HG02852 (cell line): ENCODE measurements at regions not wholly inside any gene's neighbourhood (a gene's known extent, or its start where the extent isn't known, plus 50 kb on each side); places are given as distances from the start of the nearest gene placed in this dataset.
"Not testable (repeated sequence)": the region's sequence is repeated elsewhere in the genome, so short reads cannot be mapped to it uniquely, and the experiment has no call there.

Experiments
- ATAC-seq: cut with Tn5 transposase; IDR thresholded peaks from one replicate; pipeline ENCODE4 v1.9.1; 2021; ENCODE audit warnings: mild to moderate bottlenecking, moderate library complexity; ENCODE audit not compliant: unreplicated experiment

DNA sequence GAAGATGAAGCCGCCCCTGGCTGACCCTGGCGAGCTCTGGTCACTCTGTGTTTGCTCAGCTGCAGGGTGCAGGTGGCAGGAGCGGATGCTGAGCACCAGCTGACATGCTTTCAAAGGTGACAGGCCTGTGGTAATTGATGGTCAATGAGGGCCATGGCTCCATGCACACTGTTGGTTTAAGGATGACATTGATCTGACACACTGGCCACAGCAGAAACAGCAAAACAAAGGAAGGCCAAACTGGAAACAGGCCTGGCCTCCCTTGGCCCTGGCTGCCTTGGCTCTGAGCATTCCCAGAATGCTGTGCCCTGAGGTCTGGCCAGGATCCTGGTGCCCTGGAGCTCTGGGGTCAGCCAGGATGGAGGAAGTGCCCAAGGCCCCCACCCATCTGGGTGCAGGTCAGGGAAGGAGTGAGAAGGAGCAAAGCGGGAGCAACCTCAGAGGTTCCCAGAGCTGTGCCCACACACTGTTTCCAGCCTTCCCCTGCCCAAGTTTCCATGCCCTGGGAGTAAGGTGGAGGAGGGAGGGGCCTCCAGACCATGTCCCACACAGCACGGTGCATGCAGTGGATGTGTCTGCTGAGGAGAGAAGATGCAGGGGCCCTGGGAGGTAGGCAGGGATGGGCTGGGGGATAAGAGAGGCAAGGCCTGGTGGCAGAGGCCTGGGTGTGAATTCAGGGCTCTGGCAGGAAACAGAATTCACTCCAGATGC, 302.2 kb downstream of the RPS24 start:
- no peak for ATAC-seq

DNA sequence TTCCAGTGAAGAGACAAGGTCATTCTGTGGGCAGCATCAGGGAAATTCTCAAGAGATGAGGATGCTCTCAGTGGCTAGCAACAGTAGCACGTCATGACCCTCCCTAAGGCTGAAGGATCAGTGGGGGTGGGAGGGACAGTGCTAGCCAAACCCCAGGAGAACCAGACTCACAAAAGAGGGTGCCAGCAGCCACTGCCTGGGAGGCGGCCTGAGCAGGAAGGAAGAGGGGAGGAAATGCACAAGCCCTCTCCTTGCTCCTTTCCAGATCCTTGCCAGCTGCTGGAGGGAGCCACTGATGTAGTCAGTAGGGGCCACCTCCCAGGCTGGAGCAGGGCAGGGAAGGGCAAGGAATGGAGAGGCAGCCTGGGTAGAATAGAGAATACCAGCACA, 302.7 kb downstream of the RPS24 start:
- ATAC-seq = no peak

DNA sequence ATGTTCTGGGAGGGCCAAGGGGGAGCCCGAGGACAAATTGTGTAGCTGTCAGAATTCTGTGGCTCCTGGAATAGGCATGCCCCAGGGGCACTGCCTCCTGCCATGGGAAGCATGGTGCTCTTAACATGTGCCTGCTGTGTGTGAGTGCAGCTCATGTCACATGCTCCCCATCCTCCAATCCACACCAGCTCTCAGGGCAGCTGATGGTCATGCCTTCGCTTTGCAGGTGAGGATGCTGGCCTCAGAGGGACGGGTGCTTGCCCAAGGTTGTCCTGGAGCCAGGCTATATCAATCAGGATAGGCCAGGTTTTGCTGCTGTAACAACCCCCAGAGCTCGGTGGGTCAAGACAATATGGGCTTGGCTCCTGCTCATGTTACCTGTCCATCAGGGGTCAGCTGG, 303.4 kb downstream of the RPS24 start:
- ATAC-seq = no peak

DNA sequence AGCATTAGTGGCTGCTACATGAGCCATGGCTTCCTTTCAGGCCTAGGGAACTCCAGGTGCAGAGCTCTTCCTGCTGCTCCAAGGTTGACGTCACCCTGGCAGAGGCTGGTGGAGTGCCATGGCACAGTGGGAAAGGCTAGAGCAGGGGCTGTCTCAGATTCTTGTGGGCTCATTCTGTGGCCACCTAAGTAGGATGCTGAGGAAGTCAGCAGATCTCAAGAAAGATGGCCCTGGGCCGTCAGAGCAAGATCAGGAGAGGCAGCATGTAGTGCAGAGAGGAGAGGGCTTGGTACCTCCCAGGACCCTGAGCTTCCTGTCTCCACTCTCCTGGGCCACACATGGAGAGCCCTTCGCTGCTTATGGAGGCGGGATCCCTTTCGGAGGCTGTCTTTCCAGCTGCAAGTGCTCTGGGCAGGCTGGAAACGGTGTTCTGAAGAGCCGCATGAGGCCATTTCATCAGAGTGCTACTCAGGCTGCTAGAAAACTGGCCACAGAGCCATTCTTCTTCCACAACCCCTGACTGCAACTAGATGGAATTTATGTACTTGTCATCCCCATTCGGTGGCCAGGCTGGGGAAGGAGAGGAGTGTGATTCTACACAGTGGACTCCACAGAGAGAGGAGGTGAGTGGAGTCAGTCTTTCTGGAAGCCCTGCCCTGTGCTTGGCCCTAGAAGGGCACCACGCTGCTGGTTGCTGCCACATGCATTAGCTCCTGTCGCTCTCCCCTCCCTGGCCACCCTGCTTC, 304.2 kb downstream of the RPS24 start:
- ATAC-seq = no peak

DNA sequence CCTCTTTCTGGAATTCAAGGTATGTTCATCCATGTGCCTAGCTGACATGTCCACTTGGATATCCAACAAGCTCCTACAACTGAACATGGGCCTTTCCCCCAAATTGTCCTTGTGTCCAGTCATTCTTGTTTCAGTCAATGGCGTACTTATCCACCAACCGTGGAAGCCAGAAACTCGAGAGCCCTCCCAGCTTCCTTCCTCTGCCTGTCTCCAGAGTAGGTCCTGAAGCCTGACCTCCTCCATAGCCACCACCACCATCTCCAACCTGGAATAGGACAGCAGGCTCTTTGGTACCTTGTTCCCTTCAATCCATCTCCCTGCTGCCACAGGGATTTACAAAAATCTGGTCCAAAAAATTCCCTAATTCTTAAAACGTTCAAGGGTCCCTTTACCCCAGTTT, 305.1 kb downstream of the RPS24 start:
- no peak for ATAC-seq

DNA sequence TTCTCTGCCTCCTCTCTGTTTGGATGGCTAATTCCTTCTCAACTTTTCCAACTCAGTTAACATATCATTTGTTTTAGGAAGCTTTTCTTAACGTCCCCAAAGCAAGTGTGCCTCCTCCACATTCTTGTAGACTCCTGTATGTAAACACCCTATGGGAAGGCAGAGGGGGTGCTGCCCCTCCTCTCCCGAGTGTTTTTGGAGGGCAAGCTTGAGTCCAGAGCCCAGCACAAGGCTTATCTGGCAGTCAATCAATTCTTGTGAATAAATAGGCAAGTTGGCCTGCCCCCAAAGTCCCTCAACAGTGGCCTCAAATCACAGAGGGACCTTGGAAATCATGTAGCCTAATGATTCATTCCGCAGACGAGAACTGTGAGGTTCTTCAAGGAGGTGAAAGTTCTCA, 305.6 kb downstream of the RPS24 start:
- no peak for ATAC-seq

DNA sequence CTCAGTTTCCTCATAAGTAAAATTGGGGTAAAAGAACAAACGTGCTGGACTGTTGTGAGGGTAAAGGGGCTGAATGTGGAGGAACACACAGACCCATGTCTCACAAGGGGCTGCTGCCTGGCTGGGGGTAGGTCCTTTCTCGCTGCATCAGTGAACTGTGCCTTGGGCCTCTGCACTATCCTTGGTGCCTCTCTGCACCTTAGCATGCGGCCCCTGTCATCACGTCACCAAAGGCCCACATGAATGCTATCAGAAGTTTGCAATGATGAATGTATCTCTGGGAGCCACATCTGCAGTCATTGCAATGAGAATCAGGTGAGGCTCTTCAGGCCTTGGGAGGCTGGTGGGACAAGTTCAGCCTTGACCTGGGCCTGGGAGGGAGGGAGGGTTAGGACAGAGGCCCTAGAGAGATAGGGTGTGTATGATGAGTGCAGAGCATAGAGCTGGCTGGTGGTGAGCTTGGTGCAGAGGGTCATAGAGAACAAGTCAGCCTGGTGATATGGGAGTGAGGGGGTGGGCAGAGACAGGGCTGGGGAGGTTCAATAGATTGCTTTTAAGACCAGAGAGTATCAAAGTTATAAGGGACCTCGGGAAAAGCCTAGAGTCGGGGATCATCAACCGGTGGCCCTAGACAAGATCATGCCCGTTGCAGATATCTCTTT, 308.4 kb downstream of the RPS24 start:
- no peak for ATAC-seq

DNA sequence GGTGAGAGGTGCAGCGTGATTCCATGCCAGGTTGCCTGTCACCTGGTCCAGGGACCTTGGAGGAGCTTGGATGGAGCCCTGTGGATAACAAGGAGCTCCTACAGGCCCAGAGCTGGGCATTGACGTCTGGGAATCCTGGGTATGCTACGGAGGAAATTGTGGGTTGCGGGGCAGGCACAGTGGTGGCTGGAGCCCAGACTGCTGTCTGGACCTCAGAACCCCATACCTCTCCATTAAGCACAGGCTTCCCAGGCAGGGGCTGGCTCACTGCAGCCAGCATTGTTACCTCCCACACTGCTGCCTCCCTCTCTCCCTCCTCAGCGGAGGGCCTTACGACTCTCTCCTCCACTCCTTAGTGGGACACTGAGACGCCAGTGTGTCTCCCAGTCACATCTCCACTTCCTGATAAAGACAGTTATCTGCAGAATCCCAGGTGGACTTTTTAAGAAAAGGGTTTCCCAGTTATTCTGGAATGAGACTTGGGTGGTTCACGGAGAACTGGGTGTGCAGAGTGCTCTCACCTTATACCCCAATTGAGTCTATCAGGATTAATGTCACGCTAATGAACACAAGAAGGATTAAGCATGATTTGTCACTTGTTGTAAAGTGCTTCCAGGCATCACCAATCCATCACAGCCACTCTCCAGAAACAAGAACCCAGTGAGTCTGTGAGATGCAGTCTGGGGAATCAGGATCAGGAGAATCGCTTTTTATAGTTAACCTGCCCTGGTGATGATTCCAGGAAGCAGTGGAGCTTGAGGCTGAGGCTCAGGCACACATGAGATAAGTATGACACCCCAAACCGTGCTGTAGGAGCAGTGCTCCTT, 309.4 kb downstream of the RPS24 start:
- ATAC-seq = no peak

DNA sequence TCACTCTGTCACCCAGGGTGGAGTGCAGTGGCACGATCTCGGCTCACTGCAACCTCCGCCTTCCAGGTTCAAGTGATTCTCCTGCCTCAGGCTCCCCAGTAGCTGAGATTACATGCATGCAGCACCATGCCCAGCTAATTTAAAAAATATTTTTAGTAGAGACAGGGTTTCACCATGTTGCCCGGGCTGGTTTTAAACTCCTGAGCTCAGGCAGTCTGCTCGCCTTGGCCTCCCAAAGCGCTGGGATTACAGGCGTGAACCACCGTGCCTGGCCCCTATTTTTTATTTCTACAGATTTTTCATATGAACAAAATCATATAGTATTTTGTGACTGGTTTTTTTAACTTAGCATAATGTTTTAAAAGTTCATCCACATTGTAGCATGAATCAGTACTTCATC, 310.6 kb downstream of the RPS24 start:
- not testable (repeated sequence) for ATAC-seq

DNA sequence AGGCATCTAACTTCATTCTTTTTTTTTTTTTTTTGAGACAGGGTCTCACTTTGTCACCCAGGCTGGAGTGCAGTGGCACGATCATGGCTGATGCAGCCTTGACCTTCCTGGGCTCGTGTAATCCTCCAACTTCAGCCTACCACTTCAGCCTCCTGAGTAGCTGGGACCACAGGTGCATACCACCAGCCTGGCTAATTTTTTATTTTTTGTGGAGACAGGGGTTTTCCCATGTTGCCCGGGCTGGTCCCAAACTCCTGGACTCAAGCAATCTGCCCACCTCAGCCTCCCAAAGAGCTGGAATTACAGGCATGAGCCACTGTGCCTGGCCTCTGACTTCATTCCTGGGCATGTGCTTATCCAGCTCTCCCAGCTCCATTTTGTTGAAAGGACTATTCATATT, 311.9 kb downstream of the RPS24 start:
- not testable (repeated sequence) for ATAC-seq

DNA sequence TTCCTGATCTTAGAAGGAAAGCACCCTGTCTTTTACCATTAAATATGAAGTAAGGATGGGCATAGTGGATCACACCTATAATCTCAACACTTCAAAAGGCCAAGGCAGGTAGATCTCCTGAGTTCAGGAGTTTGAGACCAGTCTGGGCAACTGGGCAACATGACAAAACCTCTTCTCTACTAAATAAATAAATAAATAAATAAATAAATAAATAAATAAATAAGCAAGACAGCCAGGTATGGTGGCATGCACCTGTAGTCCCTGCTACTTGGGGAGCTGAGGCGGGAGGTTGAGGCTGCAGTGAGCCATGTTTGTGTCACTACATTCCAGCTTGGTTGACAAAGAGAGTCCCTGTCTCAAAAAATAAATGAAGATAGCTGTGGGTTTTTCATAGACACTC, 313.1 kb downstream of the RPS24 start:
- ATAC-seq = no peak

DNA sequence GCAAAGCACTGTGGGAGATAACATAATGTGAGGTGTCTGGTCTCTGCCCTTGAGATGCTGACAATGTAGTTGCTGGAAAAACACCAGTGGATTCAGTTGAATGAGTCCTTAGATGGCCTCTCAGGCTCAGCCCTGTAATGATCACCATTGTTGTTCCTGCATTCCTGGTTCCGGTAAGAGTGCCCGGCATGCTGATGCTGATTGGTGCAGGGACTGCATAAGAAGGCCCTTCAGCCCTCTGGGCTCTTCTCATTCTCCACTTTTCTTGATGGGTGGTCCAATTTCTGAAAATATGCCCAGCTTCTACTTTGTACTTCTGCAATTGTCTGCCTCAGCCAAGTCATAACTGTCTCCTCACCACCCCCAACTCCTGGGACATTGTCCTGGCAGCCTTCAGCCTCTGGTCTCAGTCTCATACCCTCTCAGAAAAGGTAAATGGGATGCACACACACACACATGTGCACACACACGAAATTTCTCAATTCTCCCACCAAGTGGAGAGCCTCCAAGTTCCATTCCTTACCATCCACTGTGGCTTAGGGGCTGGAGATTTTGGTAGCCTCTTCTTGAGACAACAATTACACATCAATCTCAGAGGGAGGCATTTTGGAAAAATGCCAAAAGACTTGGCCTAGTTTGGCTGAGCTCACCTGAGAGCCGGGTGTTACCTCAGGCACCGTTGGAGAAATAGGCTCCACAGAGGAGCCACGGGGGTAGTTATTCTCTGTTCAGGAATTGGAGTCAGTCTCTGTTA, 314.9 kb downstream of the RPS24 start:
- ATAC-seq = no peak

DNA sequence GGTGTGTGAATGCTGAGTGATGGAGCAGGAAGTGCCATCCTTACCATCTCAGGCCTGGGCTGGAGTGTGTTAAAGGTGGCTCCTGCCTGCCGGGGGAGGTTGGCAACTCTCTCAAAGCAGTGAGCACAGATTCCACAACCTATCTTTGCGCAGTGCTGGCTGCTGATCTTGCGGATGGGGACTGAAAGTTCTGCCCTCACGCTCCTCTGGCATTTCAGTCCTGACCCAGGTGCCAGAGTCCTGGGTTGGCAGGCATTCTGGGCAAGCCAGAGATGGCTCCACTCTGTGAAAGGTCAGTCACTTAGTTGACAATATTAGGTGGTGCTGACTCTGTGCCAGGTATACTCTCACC, 315.5 kb downstream of the RPS24 start:
- no peak for ATAC-seq

DNA sequence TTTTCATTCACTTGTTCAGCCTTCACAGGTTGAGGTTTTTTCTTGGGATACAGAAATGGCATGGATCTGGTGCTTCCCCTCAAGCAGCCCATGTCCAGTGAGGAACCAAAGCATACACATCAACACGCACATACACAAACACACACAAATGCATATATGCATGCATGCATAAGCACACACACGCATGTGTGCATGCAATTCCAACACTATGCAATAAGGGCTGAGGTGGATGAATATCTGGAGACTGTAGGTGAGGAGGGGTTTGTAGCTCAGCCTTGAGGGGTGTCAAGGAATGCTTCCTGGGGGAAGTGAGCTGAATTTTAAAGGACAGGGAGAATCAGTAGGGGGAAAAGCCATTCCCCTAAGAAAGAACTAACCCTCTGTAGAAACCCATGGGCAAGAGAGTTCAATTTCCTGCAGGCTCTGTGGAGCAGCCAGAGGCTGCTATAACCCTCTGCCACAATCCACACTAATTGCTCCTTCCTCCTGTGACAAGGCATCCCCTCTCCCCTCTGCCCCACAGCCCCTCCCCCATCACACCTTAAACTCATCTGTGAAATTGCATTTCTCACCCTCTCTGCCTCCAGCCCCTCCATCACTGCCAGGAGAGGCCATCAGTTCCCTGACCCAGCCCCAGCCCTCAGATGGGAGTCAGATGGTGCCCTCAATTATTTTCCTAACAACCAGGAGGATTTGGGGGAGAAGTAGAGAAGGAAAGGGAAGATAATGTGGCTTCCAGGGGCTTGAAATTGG, 316.4 kb downstream of the RPS24 start:
- no peak for ATAC-seq

DNA sequence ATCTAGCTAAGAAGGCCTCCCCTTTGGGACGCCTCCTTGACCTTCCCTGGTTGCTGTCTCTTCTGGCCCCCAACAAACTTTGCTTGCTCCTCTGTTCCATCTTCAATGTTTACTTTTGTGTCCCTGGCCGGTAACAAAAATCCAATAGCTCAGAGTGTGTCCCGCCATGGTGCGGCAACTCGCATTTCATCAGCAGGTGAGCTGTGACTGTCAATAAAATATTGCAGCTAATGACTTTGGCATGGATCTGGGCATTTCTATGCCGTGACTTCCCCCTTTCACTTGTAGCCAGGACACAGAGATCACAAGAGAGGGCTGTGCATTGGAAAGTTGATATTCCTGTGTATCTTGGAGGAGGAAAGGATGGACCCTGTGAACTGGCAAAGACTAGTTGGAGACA, 317.6 kb downstream of the RPS24 start:
- no peak for ATAC-seq

DNA sequence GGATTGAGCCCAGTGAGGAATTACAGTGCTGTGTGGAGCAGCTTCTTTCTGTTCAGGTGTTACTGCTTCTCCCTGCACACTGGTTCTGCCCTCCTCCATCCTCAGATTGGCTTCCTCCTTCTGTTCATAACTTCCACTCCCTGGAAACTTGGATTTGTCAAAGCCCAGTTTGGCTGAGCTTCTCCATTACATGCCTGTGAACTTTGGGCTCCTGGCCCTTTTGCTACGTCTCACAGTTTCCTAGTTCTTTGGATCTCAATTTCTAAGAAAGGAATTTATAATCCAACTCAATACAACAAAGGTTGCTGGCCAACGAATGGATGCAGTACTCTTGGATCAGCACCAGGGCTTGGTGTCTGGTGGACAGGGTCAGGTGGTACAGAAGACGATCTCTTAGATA, 318.1 kb downstream of the RPS24 start:
- ATAC-seq = no peak

DNA sequence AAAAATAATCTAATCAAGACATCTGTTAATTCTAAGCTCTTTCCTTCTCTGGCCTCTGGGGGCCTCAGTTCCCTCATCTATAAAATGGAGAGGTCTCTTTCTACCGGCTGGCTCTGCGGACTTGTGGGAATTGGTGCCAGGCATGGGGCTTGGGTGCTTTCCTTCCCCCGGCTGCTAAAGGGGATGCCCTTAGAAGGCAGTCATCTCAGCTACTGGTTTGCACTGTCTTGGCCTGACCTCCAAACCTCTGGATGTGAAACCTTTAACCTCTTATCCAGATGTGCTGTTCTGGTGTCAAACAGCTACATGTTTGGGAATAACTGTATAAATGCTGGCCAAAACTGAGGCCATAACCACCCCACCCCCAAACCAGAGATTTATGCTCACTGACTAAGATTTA, 320.0 kb downstream of the RPS24 start:
- ATAC-seq = no peak

DNA sequence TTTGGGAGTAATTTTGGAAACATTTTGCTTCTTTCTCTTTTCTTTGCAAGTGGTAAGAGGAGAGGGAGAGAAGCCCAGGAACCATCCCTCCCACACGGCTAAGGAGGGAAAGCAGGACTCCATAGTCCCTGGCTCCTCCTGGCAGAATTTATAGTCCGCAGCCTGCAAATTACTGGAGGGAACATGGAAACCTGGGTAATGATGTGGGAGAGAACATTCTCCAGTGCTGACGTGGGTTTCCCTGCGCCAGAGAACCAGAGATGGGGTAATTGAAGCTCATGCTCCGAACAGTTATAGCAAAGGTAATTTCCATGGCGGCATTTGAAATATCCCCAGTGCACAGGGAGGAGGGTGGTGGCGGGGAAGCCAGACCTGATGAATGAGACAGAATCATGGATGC, 320.4 kb downstream of the RPS24 start:
- ATAC-seq = no peak

DNA sequence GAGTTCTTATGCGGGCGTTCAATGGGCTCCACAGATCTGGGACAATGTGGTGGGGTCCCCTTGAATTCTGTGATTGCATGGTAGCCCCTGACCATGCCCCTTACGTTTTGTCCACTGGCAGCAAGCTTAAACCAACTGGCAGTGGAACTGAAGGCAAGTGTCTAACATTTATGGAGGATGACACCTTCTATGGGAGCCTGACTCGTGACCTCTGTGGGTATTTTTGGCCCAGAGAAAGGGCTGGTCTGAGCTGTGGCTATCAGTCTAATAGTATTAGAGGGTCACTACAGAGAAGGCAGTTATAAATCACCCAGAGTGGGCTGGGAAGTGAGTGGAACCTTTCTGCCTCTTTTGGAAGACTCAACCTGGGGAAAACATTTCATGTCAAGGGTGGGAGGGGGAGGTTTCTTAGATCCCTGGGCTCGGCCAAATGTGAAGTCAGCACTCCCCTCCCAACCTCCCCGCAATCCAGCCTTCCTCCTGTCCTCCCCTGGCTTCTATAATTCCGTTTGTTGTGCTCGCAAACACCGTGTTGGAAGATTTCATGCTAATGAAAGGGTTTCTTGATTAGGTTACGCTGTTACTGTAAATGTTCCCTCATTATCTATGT, 322.7 kb downstream of the RPS24 start:
- no peak for ATAC-seq
